ENCODE measurements at regions not wholly inside any gene's neighbourhood (a gene's known extent, or its start where the extent isn't known, plus 50 kb on each side); places are given as distances from the start of the nearest gene placed in this dataset. TPM values are rescaled to one million over a fixed set of nuclear protein-coding genes. Genes with fewer than 3 reads are reported as not detected.

DNA sequence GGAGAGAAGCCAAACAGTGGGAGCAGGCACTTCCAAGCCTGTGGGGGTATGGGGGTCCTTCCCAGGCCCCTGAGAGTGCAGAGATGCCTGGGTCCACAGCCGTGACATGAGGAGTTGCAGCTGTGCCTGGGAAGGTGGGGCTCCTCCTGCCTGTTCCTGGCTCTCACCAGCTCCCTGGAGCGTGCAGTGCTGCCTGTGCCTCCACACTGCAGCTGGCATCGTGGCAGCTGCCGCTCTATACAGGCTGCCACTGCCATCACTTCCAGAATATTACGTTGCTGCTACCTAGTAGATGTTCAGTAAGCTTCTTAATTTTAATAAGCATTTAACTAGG, 223.7 kb downstream of the KCNC2 start:
- H3K36me3 ChIP-seq (ENCODE audit: insufficient read depth, low read length), result no peaks in the 10 kb centered on the region
- H3K27ac ChIP-seq (ENCODE audit: low read length), result no peak overlapping the region
- no peak overlapping the region for H3K4me3 ChIP-seq (ENCODE audit: low read length)
- no peaks in the 10 kb centered on the region for H3K79me2 ChIP-seq (ENCODE audit: low read length)
- H4K20me1 ChIP-seq (ENCODE audit: insufficient read depth, low read depth, low read length), result no peaks in the 10 kb centered on the region
- H3K4me2 ChIP-seq (ENCODE audit: low read depth, low read length, poor library complexity, severe bottlenecking), result no peak overlapping the region
- no peak overlapping the region for H3K9ac ChIP-seq (ENCODE audit: low read length)
- no peak overlapping the region for H2AFZ ChIP-seq (ENCODE audit: low read length)
- H3K9me2 ChIP-seq (replicated peaks; ENCODE audit: insufficient read depth, low read length), result no peaks in the 10 kb centered on the region
- H3K27me3 ChIP-seq (ENCODE audit: low read length), result no peaks in the 10 kb centered on the region
- no peaks in the 10 kb centered on the region for H3K4me1 ChIP-seq (ENCODE audit: low read length)
- no peak for DNase-seq
- no peaks in the 10 kb centered on the region for H3K9me3 ChIP-seq (ENCODE audit: low read length)

DNA sequence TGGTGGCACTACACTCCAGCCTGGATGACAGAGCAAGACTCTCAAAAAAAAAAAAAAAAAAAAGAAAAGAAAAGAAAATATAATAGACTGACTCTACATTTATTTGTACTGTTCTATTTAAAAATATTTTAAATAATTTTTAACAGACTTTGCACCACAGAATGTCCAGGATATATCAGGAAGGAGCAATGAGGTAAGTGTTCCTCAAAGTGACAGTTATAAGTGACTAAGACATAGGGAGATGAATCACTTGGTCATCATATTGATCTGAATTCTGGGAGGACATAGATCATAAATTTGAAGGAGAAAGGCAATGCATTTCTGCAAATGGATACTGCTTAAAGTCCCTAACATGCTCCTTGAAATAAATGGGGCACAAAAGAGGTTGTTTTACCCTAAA, 221.5 kb downstream of the KCNC2 start:
- H3K4me1 ChIP-seq (ENCODE audit: low read length), result no peaks in the 10 kb centered on the region
- no peaks in the 10 kb centered on the region for H3K79me2 ChIP-seq (ENCODE audit: low read length)
- no peaks in the 10 kb centered on the region for H4K20me1 ChIP-seq (ENCODE audit: insufficient read depth, low read depth, low read length)

More for the DNA sequence above, 221.5 kb downstream of the KCNC2 start:
- no peaks in the 10 kb centered on the region for H3K9me3 ChIP-seq (ENCODE audit: low read length)
- H3K4me2 ChIP-seq (ENCODE audit: low read depth, low read length, poor library complexity, severe bottlenecking), result no peak overlapping the region
- no peak for DNase-seq
- H3K27ac ChIP-seq (ENCODE audit: low read length), result no peak overlapping the region
- H3K9ac ChIP-seq (ENCODE audit: low read length), result no peak overlapping the region
- H3K4me3 ChIP-seq (ENCODE audit: low read length), result no peak overlapping the region
- no peak overlapping the region for H2AFZ ChIP-seq (ENCODE audit: low read length)
- H3K36me3 ChIP-seq (ENCODE audit: insufficient read depth, low read length), result no peaks in the 10 kb centered on the region
- no peaks in the 10 kb centered on the region for H3K27me3 ChIP-seq (ENCODE audit: low read length)
- H3K9me2 ChIP-seq (replicated peaks; ENCODE audit: insufficient read depth, low read length), result no peaks in the 10 kb centered on the region

Small RNAs in the stretch of these regions (small RNA-seq; reads per million reads assigned to genes)
- not detected for gene AC123904.2

Measured in Karpas-422 (cell line).